AG09319 (cell line): ENCODE measurements at regions not wholly inside any gene's neighbourhood (a gene's known extent, or its start where the extent isn't known, plus 50 kb on each side); places are given as distances from the start of the nearest gene placed in this dataset.

Experiments used
- DNase-seq: peaks from one replicate; pipeline ENCODE4 v3.0.0-alpha.2; 2010; ENCODE audit warnings: low read depth; ENCODE audit errors: extremely low read depth
- CTCF ChIP-seq: IDR thresholded peaks from 2 replicates; pipeline ENCODE4 v1.5.1; 2011; ENCODE audit warnings: low read depth, mild to moderate bottlenecking, inconsistent platforms, low read length, moderate library complexity

GRCh38 chr1:234837713-234838112, 227.7 kb upstream of the IRF2BP2 start:
- no peak for TF ChIP-seq CTCF

GRCh38 chr1:234836776-234837357, 226.9 kb upstream of the IRF2BP2 start:
- TF ChIP-seq CTCF: no peak

More at GRCh38 chr1:234837713-234838112, 227.7 kb upstream of the IRF2BP2 start:
- no peak for DNase-seq

GRCh38 chr1:234836045-234836681, 226.2 kb upstream of the IRF2BP2 start:
- no peak for DNase-seq
- TF ChIP-seq CTCF: no peak

More at GRCh38 chr1:234836776-234837357, 226.9 kb upstream of the IRF2BP2 start:
- no peak for DNase-seq

- no peak for TF ChIP-seq CTCF
- no peak for DNase-seq
These were observed 225.3 kb upstream of the IRF2BP2 start for GRCh38 chr1:234835239-234835638.

GRCh38 chr1:234833646-234834045, 223.7 kb upstream of the IRF2BP2 start:
- DNase-seq: no peak
- no peak for TF ChIP-seq CTCF

- no peak for TF ChIP-seq CTCF
These were observed 223.1 kb upstream of the IRF2BP2 start for GRCh38 chr1:234833118-234833517.

GRCh38 chr1:234827656-234828055, 217.7 kb upstream of the IRF2BP2 start:
- DNase-seq: no peak
- no peak for TF ChIP-seq CTCF

More at GRCh38 chr1:234833118-234833517, 223.1 kb upstream of the IRF2BP2 start:
- DNase-seq: no peak
